HFFc6 (cell line): ENCODE measurements at regions not wholly inside any gene's neighbourhood (a gene's known extent, or its start where the extent isn't known, plus 50 kb on each side); places are given as distances from the start of the nearest gene placed in this dataset.
"Not testable (repeated sequence)": the region's sequence is repeated elsewhere in the genome, so short reads cannot be mapped to it uniquely, and the experiment has no call there.

Experiments used
- DNase-seq: peaks from one replicate; pipeline ENCODE4 v3.0.0-alpha.2; 2018
- H3K27ac Mint-ChIP-seq: 2 replicates; pipeline ENCODE4 v1.8.0; 2020; ENCODE audit warnings: mild to moderate bottlenecking, mixed read lengths
- H3K27me3 Mint-ChIP-seq: 2 replicates; pipeline ENCODE4 v1.8.0; 2021; ENCODE audit warnings: mild to moderate bottlenecking, moderate library complexity, mixed read lengths; ENCODE audit not compliant: insufficient read depth
- H3K36me3 Mint-ChIP-seq: 2 replicates; pipeline ENCODE4 v1.8.0; 2021; ENCODE audit warnings: low read depth, mixed read lengths
- H3K4me1 Mint-ChIP-seq: 2 replicates; pipeline ENCODE4 v1.8.0; 2020; ENCODE audit warnings: low read depth, mixed read lengths
- H3K4me3 Mint-ChIP-seq: 2 replicates; pipeline ENCODE4 v1.8.0; 2020; ENCODE audit warnings: mild to moderate bottlenecking, moderate library complexity, mixed read lengths
- H3K9me3 Mint-ChIP-seq: 2 replicates; pipeline ENCODE4 v1.8.0; 2020; ENCODE audit warnings: mild to moderate bottlenecking, mixed read lengths
- TF ChIP-seq, protein P1 (sequence below): fragments of 200-600 bp; sonication (generic); IDR thresholded peaks from 2 replicates; pipeline ENCODE4 v1.5.0; 2021; ENCODE audit warnings: antibody characterized with exemption, mild to moderate bottlenecking

DNA sequence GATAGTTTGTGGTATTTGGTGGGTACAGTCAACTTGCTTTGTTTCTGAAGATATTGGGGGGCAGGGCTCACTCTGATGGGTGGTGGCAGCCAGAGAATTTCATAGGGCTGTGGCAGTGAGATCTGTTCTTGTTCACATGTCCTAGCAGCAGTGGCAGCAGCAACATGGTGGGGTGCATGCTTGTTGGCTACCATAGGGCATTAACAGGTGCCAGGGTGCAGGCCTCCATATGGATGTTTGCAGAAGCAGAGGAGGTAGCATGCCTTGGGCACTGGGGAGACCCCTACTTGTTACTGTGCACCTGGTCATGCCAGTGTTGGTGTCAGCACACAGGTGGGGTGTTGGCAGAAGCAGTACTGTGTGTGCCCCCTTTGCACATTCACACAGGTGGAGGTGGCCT is 96.3 kb upstream of the ZC4H2 start:
- TF ChIP-seq, protein P1, sequence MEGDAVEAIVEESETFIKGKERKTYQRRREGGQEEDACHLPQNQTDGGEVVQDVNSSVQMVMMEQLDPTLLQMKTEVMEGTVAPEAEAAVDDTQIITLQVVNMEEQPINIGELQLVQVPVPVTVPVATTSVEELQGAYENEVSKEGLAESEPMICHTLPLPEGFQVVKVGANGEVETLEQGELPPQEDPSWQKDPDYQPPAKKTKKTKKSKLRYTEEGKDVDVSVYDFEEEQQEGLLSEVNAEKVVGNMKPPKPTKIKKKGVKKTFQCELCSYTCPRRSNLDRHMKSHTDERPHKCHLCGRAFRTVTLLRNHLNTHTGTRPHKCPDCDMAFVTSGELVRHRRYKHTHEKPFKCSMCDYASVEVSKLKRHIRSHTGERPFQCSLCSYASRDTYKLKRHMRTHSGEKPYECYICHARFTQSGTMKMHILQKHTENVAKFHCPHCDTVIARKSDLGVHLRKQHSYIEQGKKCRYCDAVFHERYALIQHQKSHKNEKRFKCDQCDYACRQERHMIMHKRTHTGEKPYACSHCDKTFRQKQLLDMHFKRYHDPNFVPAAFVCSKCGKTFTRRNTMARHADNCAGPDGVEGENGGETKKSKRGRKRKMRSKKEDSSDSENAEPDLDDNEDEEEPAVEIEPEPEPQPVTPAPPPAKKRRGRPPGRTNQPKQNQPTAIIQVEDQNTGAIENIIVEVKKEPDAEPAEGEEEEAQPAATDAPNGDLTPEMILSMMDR: no peak
- H3K9me3 Mint-ChIP-seq: peaks cover 44% of the 10 kb centered on the region
- H3K36me3 Mint-ChIP-seq: no peaks in the 10 kb centered on the region
- no peak overlapping the region for H3K4me3 Mint-ChIP-seq
- no peak for DNase-seq
- no peaks in the 10 kb centered on the region for H3K4me1 Mint-ChIP-seq
- H3K27ac Mint-ChIP-seq: no peak overlapping the region
- H3K27me3 Mint-ChIP-seq: no peaks in the 10 kb centered on the region; the same call in none of the 2 replicates

DNA sequence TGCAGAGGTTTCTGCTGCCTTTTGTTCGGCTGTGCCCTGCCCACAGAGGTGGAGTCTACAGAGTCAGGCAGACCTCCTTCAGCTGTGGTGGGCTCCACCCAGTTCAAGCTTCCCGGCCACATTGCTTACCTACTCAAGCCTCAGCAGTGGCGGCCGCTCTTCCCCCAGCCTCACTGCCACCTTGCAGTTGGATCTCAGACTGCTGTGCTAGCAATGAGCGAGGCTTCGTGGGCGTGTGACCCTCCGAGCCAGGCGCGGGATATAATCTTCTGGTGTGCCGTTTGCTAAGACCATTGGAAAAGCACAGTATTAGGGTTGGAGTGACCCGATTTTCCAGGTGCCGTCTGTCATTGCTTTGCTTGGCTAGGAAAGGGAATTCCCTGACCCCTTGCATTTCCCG is 82.4 kb upstream of the ZC4H2 start:
- H3K4me1 Mint-ChIP-seq, DNase-seq, H3K4me3 Mint-ChIP-seq, H3K27ac Mint-ChIP-seq, H3K9me3 Mint-ChIP-seq, H3K27me3 Mint-ChIP-seq, H3K36me3 Mint-ChIP-seq: not testable (repeated sequence)

- no peak overlapping the region for H3K4me3 Mint-ChIP-seq
- H3K27me3 Mint-ChIP-seq: no peaks in the 10 kb centered on the region
- TF ChIP-seq, protein P1: no peak
- no peaks in the 10 kb centered on the region for H3K4me1 Mint-ChIP-seq
- H3K9me3 Mint-ChIP-seq: no peaks in the 10 kb centered on the region; the same call in 1 of the 2 replicates
- H3K36me3 Mint-ChIP-seq: no peaks in the 10 kb centered on the region
- DNase-seq: no peak
- H3K27ac Mint-ChIP-seq: no peak overlapping the region
Measured at GRCh38 chrX:65045001-65045400, 68.8 kb upstream of the ZC4H2 start.

GRCh38 chrX:65035446-65035770 is 59.2 kb upstream of the ZC4H2 start:
- Mint-ChIP-seq H3K4me3 (peak overlapping the region; percentile 88), H3K4me1 (no peaks in the 10 kb centered on the region), H3K27me3 (no peaks in the 10 kb centered on the region), H3K27ac (peak overlapping the region; percentile 70; the same call in 1 of the 2 replicates), H3K9me3 (no peaks in the 10 kb centered on the region), H3K36me3 (no peaks in the 10 kb centered on the region)
- TF ChIP-seq, protein P1: no peak
- peak; percentile 0 for DNase-seq

- Mint-ChIP-seq H3K4me3 (peak within 1 kb of the TSS; percentile 88), H3K9me3 (no peaks in the 10 kb centered on the region), H3K27me3 (no peaks in the 10 kb centered on the region), H3K27ac (peak within 1 kb of the TSS; percentile 70; the same call in 1 of the 2 replicates), H3K36me3 (no peaks in the 10 kb centered on the region), H3K4me1 (no peaks in the 10 kb centered on the region)
- TF ChIP-seq, protein P1: peak; percentile 66
- DNase-seq: peak; percentile 64
Measured at GRCh38 chrX:65034668-65035445, 58.6 kb upstream of the ZC4H2 start, which contains the start of gene ZC3H12B. Gene ZC3H12B (plus strand): TSS chrX:65034826.

DNA sequence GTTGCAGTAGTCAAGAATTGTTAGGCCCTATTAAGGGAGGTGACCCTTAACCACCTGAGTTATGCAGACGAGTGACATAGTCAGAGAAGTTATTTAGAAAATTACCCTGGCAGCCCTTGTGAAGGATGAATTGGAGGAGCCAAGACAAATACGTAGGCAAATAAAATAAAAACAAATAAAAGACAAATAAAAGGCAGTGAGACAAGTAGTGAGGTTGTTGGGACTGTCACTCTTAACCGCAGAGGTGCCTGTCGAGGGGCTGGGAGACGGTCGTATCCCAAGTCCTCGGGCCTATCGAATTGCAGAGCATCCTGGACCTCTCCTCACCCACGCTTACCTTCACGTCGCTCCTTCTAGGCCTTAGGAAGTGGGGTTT is 58.0 kb upstream of the ZC4H2 start:
- no peak for DNase-seq
- Mint-ChIP-seq H3K27ac (no peak overlapping the region; the same call in 1 of the 2 replicates), H3K36me3 (no peaks in the 10 kb centered on the region), H3K9me3 (no peaks in the 10 kb centered on the region), H3K4me1 (no peaks in the 10 kb centered on the region), H3K27me3 (no peaks in the 10 kb centered on the region), H3K4me3 (peak overlapping the region; percentile 81)
- TF ChIP-seq, protein P1: no peak
